ENCODE measurements at regions not wholly inside any gene's neighbourhood (a gene's known extent, or its start where the extent isn't known, plus 50 kb on each side); places are given as distances from the start of the nearest gene placed in this dataset.

DNA sequence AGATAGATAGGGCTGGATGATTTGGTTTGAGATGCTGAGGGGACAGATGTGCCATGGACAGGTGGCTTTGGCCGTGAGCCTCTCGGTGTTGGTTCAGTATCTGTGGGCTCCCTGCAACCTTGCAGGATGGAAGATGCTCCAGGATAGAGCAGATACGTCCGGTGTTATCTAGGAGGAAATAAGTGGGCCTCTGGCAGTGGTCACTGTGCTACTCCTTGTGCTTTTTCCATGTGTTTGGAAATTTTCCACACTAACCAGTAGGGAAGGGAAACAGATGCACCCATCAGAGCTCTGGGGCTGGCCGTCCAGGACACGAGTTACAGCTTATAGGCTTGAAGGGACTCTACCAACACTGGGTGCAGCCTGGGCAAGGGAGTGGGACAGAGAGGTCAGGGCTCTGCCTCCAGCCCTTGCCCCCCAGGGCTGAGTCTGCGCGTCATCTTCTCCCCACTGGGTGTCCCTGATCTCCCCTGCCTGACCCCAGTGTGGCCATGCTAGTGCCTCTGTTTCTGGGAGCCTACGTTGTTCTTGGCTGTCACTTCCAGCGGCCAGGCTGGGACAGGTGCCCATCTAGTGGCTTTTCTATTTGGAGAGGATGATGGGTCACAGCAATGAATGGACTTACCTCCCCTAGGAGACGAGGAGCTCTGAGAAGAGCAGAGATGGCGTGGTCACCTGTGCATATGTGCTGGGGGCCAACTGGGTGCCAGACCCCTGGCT lies 166.9 kb downstream of the SEC14L1 start:
- Histone ChIP-seq H3K79me2 (ENCODE audit: low read length) (peaks cover 95% of the 10 kb centered on the region), H2AFZ (ENCODE audit: low read length) (no peak overlapping the region), H3K27me3 (ENCODE audit: low read length) (no peaks in the 10 kb centered on the region), H3K4me3 (ENCODE audit: low read length) (no peak overlapping the region), H3K36me3 (ENCODE audit: low read depth, low read length) (peaks cover 65% of the 10 kb centered on the region), H3K9me3 (ENCODE audit: low read length) (no peaks in the 10 kb centered on the region), H3K4me1 (ENCODE audit: insufficient read depth, low read length) (peaks cover 23% of the 10 kb centered on the region), H3K9me2 (replicated peaks; ENCODE audit: low read length) (no peaks in the 10 kb centered on the region), H3F3A (ENCODE audit: low read length, unreplicated experiment) (no peaks in the 10 kb centered on the region), H3K27ac (ENCODE audit: low read length) (no peak overlapping the region), H3K9ac (ENCODE audit: low read length) (no peak overlapping the region), H4K20me1 (ENCODE audit: low read length) (peaks cover 73% of the 10 kb centered on the region; the same call in 1 of the 2 replicates), H3K4me2 (ENCODE audit: low read length) (no peak overlapping the region)
- intact Hi-C loops (cut with micrococcal nuclease): no loop called here
- ATAC-seq (no peak), DNase-seq (no peak)
- TF ChIP-seq, protein P1, sequence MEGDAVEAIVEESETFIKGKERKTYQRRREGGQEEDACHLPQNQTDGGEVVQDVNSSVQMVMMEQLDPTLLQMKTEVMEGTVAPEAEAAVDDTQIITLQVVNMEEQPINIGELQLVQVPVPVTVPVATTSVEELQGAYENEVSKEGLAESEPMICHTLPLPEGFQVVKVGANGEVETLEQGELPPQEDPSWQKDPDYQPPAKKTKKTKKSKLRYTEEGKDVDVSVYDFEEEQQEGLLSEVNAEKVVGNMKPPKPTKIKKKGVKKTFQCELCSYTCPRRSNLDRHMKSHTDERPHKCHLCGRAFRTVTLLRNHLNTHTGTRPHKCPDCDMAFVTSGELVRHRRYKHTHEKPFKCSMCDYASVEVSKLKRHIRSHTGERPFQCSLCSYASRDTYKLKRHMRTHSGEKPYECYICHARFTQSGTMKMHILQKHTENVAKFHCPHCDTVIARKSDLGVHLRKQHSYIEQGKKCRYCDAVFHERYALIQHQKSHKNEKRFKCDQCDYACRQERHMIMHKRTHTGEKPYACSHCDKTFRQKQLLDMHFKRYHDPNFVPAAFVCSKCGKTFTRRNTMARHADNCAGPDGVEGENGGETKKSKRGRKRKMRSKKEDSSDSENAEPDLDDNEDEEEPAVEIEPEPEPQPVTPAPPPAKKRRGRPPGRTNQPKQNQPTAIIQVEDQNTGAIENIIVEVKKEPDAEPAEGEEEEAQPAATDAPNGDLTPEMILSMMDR (conservative IDR thresholded peaks at IDR 0.05; ENCODE audit: low read depth, low read length): no peak
- TF ChIP-seq EZH2 (IDR thresholded peaks at IDR 0.05; ENCODE audit: low read length, unreplicated experiment): no peak
- no peak for TF ChIP-seq EZH2phosphoT487 (IDR thresholded peaks at IDR 0.05; ENCODE audit: borderline replicate concordance, low read length)
- CTCF ChIA-PET: no interaction called here
- TSS peak; percentile 13 for BruUV-seq (replicated peaks)
- POLR2A ChIA-PET (ENCODE audit: unreplicated experiment): no interaction called here

DNA sequence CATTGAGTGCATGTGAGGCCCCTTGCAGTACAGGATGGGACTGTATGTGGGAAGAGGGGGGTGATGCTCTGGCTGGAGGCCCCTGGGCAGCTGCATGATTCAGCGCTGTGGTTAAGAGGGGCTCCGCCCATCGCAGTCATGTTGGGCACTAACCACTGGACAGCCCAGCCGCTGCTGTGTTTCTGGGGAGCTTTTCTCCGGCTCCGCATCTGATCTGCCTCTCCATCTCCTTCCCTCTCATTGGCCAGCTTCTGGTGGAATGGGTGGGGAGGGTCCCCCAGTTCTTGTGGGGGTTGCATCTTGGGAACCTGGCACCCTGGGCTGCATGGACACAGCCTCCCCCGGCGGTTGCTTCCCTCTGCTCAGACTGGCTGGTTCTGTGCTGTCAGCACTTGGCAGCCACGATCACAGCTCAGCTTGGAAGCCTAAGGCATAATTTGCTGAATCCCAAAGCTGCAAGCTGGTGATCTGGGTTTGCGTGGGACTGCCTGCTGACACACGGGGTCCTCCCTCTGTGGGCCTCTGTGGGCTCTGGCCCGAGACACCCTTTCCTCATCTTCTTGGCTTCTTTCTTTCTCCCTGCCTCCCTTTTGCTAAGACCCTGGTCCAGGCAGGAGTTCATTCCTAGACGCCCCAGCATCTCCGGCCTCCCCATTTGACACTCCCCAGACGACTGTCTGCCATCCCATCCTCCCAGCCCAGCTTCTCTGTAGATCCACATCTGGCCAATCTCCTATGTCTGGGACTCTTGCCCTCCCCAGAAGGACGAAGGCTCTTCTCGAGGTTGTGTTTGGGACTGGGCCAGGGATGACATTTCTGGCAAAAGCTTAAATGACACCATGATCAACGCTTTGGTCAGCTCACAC lies 168.3 kb downstream of the SEC14L1 start:
- H3F3A ChIP-seq (ENCODE audit: low read length, unreplicated experiment): no peaks in the 10 kb centered on the region
- no peak overlapping the region for H3K4me3 ChIP-seq (ENCODE audit: low read length)
- no peak overlapping the region for H2AFZ ChIP-seq (ENCODE audit: low read length)
- peaks cover 78% of the 10 kb centered on the region; the same call in 1 of the 2 replicates for H4K20me1 ChIP-seq (ENCODE audit: low read length)
- ATAC-seq (peak; percentile 86), DNase-seq (peak; percentile 73)
- ChIA-PET POLR2A (ENCODE audit: unreplicated experiment) (interaction anchor here (0.5 to 0.7 kb wide), 3 partner anchors 20 to 732 kb away, joined by 3 to 8 read pairs (median 3); partner anchors contain the start of gene SEC14L1), CTCF (interaction anchor here (0.6 kb wide), 1 partner anchor 52 kb away, joined by 4 read pairs; no protein-coding TSS in a partner anchor)
- H3K36me3 ChIP-seq (ENCODE audit: low read depth, low read length): peaks cover 69% of the 10 kb centered on the region
- no peaks in the 10 kb centered on the region for H3K9me2 ChIP-seq (replicated peaks; ENCODE audit: low read length)
- 0 out of 2 replicates have a peak overlapping the region, but pooled peaks have one; percentile 9 for H3K4me2 ChIP-seq (ENCODE audit: low read length)
- peak overlapping the region; percentile 32 for H3K27ac ChIP-seq (ENCODE audit: low read length)
- intact Hi-C loops (cut with micrococcal nuclease): no loop called here
- H3K9me3 ChIP-seq (ENCODE audit: low read length): no peaks in the 10 kb centered on the region
- H3K4me1 ChIP-seq (ENCODE audit: insufficient read depth, low read length): peaks cover 20% of the 10 kb centered on the region
- no peak overlapping the region for H3K9ac ChIP-seq (ENCODE audit: low read length)
- BruUV-seq (replicated peaks): no TSS peak
- no peaks in the 10 kb centered on the region for H3K27me3 ChIP-seq (ENCODE audit: low read length)
- TF ChIP-seq, protein P1 (conservative IDR thresholded peaks at IDR 0.05; ENCODE audit: low read depth, low read length): no peak
- TF ChIP-seq EZH2phosphoT487 (IDR thresholded peaks at IDR 0.05; ENCODE audit: borderline replicate concordance, low read length) (no peak), EZH2 (IDR thresholded peaks at IDR 0.05; ENCODE audit: low read length, unreplicated experiment) (no peak)
- peaks cover 97% of the 10 kb centered on the region for H3K79me2 ChIP-seq (ENCODE audit: low read length)

Data from PC-3 (cell line).